HG03045 (cell line): ENCODE measurements at regions not wholly inside any gene's neighbourhood (a gene's known extent, or its start where the extent isn't known, plus 50 kb on each side); places are given as distances from the start of the nearest gene placed in this dataset.

Source experiments
- ATAC-seq: cut with Tn5 transposase; IDR thresholded peaks from one replicate; pipeline ENCODE4 v1.9.1; 2021; ENCODE audit warnings: mild to moderate bottlenecking, moderate library complexity; ENCODE audit not compliant: unreplicated experiment

DNA sequence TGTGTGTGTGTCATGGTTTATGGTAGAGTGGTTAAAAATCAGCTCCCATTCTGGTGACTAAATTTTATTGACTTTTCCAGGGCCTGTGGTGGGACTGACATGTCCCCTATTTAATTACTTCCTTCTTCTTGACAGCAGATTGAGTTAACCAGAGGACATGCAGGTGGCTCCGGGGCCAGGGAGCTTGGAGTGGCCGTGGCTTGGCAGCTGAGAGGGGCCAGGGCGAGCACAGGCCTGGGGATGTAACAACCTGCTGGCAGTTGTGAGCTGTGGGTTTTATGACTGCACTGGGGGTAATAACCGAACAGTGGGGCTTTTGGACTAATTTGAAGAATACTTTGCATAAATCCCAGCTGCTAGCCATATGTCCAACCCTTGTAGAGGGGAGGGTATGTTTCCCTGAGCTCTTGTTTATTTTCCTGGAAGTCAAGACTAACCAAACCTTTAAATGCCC, 186.0 kb downstream of the MID1IP1 start:
- no peak for ATAC-seq

GRCh38 chrX:38988301-38988700, 187.0 kb downstream of the MID1IP1 start:
- ATAC-seq = no peak

GRCh38 chrX:38989076-38989475, 187.8 kb downstream of the MID1IP1 start:
- no peak for ATAC-seq

- no peak for ATAC-seq
These were observed 190.6 kb downstream of the MID1IP1 start for GRCh38 chrX:38991656-38992440.

DNA sequence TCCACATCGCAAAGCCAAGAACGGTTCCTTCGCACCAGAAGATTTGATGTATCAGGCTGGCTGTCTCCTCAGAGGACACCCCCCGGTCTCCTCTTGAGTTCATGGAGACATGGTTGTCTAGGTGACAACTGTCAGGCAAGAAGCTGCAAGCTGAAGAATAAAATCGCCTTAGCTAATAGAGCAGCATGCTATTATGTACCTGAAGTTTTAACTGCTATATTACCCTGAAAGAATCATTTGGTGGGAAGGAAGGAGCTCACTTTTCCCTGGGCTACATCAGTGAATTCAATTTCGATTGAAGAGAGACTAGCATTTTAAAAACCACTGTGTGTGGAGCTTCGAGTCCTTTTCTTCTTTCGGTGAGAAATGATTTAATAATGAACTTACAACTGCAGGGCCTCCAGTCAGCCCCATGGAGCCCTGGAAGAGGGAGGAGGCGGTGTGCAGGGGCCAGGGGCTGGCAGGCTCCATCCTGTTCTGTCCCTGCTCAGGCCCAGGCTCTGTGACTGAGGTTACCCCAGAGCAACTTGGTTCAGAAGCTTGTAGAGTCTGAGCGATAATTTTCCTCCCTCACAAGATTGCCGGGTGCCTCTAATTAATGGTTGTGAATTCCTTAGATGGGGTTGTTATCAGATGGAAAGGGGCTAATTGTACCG, 191.3 kb downstream of the MID1IP1 start:
- no peak for ATAC-seq

GRCh38 chrX:38993500-38993899, 192.2 kb downstream of the MID1IP1 start:
- ATAC-seq = no peak

DNA sequence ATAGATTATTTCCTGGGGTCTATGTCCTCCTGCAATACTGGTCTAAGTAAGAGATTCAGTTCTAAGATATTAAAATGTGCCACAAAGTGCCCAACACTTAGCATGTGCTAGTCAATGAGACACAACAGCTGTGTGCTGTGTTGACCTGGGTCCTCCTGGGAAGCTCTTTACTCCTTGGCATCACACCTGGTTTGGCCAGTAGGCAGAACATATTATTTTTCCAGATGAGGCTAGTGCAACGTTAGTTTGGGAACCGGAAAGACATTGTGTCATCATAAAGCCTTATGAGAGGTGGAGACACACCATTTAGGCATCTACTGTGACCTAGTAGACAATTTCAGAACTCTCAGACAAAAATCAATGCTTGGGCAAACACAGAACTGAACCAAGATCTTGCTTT, 197.8 kb downstream of the MID1IP1 start:
- ATAC-seq = no peak

- ATAC-seq = no peak
These were observed 198.9 kb downstream of the MID1IP1 start for GRCh38 chrX:38999967-39000745.

- no peak for ATAC-seq
These were observed 199.5 kb downstream of the MID1IP1 start for GRCh38 chrX:39000802-39001201.

GRCh38 chrX:39002466-39002865, 201.2 kb downstream of the MID1IP1 start:
- ATAC-seq = no peak

- ATAC-seq = no peak
These were observed 207.3 kb downstream of the MID1IP1 start for GRCh38 chrX:39008549-39008948.

DNA sequence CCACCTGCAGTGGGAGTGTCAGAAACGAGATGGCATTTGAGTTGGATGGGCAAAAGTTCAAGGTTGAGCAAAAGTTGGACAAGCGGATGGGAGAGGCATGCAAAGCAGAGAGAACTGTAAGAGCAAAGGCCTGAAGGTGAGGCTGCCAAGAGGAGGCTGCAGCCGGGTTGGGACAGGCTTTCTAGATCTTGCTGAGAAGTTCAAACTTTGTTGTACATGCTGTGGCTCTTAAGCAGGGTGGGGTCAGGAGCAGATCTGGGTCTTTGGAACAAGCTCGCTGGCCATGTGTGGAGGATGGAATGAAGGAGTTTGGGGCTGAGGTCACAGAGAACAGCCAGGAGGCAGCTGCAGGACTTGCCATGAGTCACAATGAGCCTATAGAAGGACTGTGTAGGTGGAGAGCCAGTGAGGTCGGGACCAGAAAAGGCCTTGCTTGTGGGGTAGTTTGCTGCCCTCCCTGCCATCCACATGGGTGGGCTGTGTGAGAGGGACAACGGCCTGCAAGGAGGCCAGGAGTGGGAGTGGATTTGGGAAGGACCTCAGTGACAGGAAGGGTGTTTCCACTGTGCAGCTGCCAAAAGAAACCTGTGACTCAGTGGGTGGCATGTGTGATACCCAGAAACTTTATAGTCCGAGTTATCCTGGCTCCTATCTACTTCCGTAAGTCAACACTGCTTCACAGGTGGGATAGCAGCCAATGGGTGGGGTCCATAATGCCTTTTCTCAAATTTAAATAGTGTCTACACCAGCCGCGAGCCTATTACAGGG, 210.4 kb downstream of the MID1IP1 start:
- ATAC-seq = no peak

- no peak for ATAC-seq
These were observed 211.4 kb downstream of the MID1IP1 start for GRCh38 chrX:39012621-39013111.

- no peak for ATAC-seq
These were observed 215.3 kb downstream of the MID1IP1 start for GRCh38 chrX:39016556-39016955.

DNA sequence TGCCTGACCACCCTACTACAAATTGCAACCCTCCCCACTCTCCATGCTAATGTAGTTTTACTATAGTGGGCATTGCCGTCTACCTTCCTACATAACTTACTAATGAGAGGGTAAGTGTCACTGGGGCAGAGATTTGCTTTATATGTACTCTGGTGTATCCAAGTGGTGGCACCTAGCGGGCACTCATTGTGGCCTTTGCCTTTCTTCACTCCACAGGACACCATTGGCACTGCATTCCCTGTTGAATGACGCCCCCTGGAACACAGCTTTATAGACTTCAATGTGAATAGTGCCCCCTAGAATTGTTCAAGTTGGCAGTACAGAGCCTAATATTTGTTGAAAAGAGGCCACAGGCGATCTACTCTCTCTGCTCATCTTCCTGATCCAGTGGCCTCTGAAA, 215.8 kb downstream of the MID1IP1 start:
- no peak for ATAC-seq

DNA sequence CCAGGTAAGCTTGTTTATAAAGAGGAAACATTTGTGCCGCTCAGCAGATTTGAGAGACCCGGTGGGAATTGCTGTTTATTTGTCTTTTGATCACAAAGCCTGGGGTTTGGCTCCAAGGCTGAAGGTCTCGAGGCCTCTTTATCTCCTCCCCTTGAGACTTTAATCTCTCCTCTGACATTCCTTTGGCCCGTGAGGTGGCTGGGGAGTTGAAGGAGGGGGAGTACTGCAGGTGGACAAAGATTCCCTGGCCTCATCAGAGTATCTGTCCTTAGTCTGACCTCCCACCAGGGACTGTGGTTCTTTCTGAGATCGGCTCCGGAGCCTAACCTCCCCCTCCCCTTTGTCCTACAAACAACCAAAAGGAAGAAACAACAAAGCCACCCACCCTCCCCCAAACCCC, 216.5 kb downstream of the MID1IP1 start:
- no peak for ATAC-seq

- no peak for ATAC-seq
These were observed 217.3 kb downstream of the MID1IP1 start for GRCh38 chrX:39018541-39018940.

DNA sequence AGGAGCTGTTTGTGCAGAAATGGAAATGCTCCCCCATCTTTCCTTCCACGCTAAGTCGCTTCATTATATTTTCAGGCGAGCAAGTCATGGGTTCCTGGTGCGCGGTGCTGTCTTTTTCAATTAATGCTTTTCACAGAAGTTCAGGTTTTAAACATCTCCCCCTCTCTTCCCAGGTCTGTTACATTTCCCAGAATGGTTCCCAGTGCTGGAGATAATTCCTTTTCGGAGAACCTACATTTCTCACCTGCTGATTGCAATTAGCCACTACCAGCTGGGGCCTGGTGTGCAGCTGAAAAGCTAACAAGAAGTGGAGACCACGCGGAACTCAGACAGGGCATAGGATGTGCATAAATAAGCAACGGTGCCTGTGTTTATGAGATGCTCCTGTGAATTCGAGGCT, 217.8 kb downstream of the MID1IP1 start:
- no peak for ATAC-seq

DNA sequence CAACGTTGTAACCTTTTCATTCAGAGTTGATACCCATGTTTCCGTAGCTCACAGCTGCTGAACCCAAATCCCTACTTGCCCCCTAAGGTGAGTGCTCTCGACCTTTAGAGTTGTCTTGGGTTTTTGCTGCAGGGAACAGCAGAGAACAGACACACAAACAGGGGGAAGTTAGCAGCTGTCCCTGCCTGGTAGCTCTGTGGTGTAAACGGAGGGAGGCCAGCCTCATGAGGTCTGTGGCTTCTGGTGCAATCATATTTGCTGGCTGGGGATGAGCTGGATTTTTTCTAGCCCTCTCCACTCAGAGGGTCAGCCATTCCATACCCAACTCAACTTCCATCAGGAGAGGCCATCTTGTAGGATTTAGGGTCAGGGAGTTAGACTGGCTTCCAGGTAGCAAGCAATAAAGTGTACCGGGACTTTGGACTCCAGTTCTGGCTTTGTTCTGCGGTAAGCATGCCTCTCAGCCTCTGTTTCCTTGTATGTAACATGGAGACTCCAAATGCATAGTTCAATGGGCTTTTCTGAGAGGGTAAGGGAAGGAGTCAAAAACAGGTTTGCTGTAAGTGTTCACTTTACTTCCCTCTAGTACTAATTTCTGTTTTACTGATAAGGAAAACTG, 218.9 kb downstream of the MID1IP1 start:
- ATAC-seq = no peak

GRCh38 chrX:39022106-39022505, 220.8 kb downstream of the MID1IP1 start:
- ATAC-seq = no peak
